Natural killer cell (primary cell): ENCODE measurements at regions not wholly inside any gene's neighbourhood (a gene's known extent, or its start where the extent isn't known, plus 50 kb on each side); places are given as distances from the start of the nearest gene placed in this dataset.
A peak's percentile ranks its signal among the peaks of the same experiment; 100 is the strongest.

ENCODE experiments used
- ATAC-seq, 3 donors: fragments of 150-1000 bp in 2 of 3; fragments of 200-7000 bp in 1 of 3; cut with Tn5 transposase; 1 replicate in 1 of 3; 2 replicates in 2 of 3; pipeline ENCODE4 v1.10.0; 2021; ENCODE audit warnings: mild to moderate bottlenecking in 2 of 3, moderate library complexity in 2 of 3
- DNase-seq, 2 donors: peaks; one replicate each; pipeline versions ENCODE4 v3.0.0 to v3.0.0-alpha.2; 2013 to 2021; ENCODE audit warnings: mixed read lengths in 1 of 2
- H3K27ac ChIP-seq: one replicate; pipeline ENCODE4 v1.5.1; 2013; ENCODE audit warnings: mild to moderate bottlenecking, low read length
- H3K27me3 ChIP-seq: one replicate; pipeline ENCODE4 v1.6.1; 2013; ENCODE audit warnings: low read length; ENCODE audit not compliant: control insufficient read depth, insufficient read depth
- H3K36me3 ChIP-seq: one replicate; pipeline ENCODE4 v1.6.1; 2013; ENCODE audit warnings: low read length; ENCODE audit not compliant: control insufficient read depth, insufficient read depth
- H3K4me1 ChIP-seq: one replicate; pipeline ENCODE4 v1.6.1; 2013; ENCODE audit warnings: low read length; ENCODE audit not compliant: control insufficient read depth, insufficient read depth
- H3K4me3 ChIP-seq: one replicate; pipeline ENCODE4 v1.5.1; 2013; ENCODE audit warnings: low read length
- H3K9me3 ChIP-seq: one replicate; pipeline ENCODE4 v1.6.1; 2013; ENCODE audit warnings: low read length; ENCODE audit not compliant: control insufficient read depth, insufficient read depth
- H3K27ac Mint-ChIP-seq, 2 donors: one replicate each; pipeline ENCODE4 v1.8.0; 2022; ENCODE audit warnings: mild to moderate bottlenecking in 2 of 2, mixed read lengths in 2 of 2, moderate library complexity in 1 of 2
- H3K27me3 Mint-ChIP-seq, 2 donors: one replicate each; pipeline ENCODE4 v1.8.0; 2022; ENCODE audit warnings: low read depth in 2 of 2, mixed read lengths in 2 of 2
- H3K36me3 Mint-ChIP-seq: one replicate; pipeline ENCODE4 v1.8.0; 2022; ENCODE audit warnings: mixed read lengths
- H3K4me1 Mint-ChIP-seq, 2 donors: one replicate each; pipeline ENCODE4 v1.8.0; 2022; ENCODE audit warnings: mixed read lengths in 2 of 2
- H3K4me3 Mint-ChIP-seq: one replicate; pipeline ENCODE4 v1.8.0; 2022; ENCODE audit warnings: mild to moderate bottlenecking, moderate library complexity, mixed read lengths
- H3K9me3 Mint-ChIP-seq, 2 donors: one replicate each; pipeline ENCODE4 v1.8.0; 2022; ENCODE audit warnings: mixed read lengths in 2 of 2
- WGBS: methylation state at CpG from one replicate; pipeline ENCODE4 v1.1.7; 2013; ENCODE audit warnings: missing lambda C conversion rate; ENCODE audit not compliant: insufficient coverage; 5-methylcytosine and 5-hydroxymethylcytosine counted together
- intact Hi-C: fragments of 100-400 bp; cut with micrococcal nuclease; formaldehyde crosslinking; loops from one replicate; pipeline ENCODE4 v1.14.2; 2022
- TF ChIP-seq, protein P1 (sequence below): fragments of 200-600 bp; IDR thresholded peaks from one replicate; pipeline ENCODE4 v1.8.0; 2022; ENCODE audit warnings: antibody characterized with exemption

DNA sequence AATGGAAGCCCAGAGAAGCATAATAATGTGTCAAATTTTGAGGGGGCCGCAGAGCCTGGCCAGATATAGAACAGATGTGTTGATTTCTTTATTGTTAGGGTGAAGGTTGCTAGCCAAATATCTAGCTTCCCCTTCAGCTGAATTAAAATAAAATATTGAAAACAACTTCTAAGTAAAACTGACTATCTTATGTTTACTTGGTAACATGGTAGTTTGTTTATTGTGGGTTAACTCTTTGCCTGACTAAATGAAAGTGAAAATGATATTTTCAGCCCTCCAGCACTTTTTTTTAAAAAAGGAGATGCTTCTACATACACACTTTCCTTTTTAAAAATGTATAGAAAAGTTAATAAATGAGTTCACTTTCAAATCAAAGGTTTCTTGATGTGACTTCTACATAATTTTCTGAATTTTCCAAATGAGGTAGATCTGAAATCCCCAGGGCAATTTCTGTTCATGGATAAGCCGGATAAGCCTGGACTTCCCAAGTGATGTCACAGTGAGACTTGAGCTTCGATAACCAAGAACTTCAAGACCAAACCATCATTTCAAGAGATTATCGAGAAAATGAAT lies 172.1 kb upstream of the OLIG3 start:
- Mint-ChIP-seq H3K4me3 (no peak overlapping the region), H3K27me3 (peaks cover 8 to 12% of the 10 kb centered on the region in 2 donors), H3K4me1 (no peaks in the 10 kb centered on the region), H3K9me3 (no peaks in the 10 kb centered on the region), H3K36me3 (no peaks in the 10 kb centered on the region), H3K27ac (no peak overlapping the region)
- Histone ChIP-seq H3K4me1 (no peaks in the 10 kb centered on the region), H3K9me3 (no peaks in the 10 kb centered on the region), H3K27ac (no peak overlapping the region), H3K27me3 (no peaks in the 10 kb centered on the region), H3K36me3 (no peaks in the 10 kb centered on the region), H3K4me3 (no peak overlapping the region)
- ATAC-seq (peak in 2 of 3 donors; percentile 29 to 49), DNase-seq (peak in 1 of 2 donors; percentile 34)
- intact Hi-C loops: loop anchor here (10.0 kb wide), 1 partner anchor 439 kb away; the partner anchor contains the start of gene PERP
- 70% methylated on average over 2 of the region's 4 CpGs for WGBS
- TF ChIP-seq, protein P1, sequence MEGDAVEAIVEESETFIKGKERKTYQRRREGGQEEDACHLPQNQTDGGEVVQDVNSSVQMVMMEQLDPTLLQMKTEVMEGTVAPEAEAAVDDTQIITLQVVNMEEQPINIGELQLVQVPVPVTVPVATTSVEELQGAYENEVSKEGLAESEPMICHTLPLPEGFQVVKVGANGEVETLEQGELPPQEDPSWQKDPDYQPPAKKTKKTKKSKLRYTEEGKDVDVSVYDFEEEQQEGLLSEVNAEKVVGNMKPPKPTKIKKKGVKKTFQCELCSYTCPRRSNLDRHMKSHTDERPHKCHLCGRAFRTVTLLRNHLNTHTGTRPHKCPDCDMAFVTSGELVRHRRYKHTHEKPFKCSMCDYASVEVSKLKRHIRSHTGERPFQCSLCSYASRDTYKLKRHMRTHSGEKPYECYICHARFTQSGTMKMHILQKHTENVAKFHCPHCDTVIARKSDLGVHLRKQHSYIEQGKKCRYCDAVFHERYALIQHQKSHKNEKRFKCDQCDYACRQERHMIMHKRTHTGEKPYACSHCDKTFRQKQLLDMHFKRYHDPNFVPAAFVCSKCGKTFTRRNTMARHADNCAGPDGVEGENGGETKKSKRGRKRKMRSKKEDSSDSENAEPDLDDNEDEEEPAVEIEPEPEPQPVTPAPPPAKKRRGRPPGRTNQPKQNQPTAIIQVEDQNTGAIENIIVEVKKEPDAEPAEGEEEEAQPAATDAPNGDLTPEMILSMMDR: no peak

DNA sequence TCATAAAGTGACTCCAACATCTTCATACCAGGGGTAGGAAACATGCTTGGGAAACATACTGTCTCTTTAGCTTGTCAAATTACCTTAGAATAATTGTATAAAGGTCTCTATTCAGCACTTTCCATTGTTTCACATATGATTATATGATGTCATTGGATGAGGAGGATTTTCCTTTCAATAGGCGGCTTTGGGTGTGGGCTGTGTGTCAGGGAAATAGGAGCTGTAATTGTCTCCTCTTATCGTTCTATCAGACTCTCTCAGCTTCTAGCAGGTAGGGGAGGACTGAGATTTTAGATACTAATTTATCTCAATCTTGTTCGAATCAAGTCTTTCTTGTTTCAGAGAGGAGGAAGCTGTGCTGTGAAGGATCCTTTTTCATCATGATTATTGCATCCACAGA lies 179.4 kb upstream of the OLIG3 start:
- ATAC-seq: no peak

DNA sequence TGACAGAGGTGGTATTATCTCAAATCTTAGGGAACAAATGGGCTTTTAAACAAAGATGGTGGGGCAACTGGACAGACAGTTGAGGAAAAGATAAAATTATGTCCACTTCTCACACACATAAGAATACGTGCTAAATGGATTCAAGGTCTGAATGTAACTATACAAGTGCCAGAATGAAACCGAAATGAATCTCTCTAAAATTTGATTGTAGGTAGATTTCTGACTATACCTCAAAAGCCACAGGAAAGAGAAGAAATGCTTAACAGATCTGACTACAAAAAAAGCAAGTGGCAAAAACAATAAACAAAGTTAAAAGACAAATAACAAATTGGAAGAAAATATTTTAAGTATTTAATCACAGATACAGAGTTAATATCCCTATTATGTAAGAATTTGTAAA lies 182.7 kb upstream of the OLIG3 start:
- ATAC-seq (no peak), DNase-seq (peak in 1 of 2 donors; percentile 23)
- Mint-ChIP-seq H3K27ac (no peak overlapping the region), H3K9me3 (no peaks in the 10 kb centered on the region), H3K4me3 (no peak overlapping the region), H3K4me1 (peaks cover 6 to 8% of the 10 kb centered on the region in 2 donors), H3K36me3 (no peaks in the 10 kb centered on the region), H3K27me3 (peaks cover 25 to 26% of the 10 kb centered on the region in 2 donors)
- Histone ChIP-seq H3K4me3 (no peak overlapping the region), H3K4me1 (no peaks in the 10 kb centered on the region), H3K27ac (no peak overlapping the region), H3K9me3 (no peaks in the 10 kb centered on the region), H3K27me3 (no peaks in the 10 kb centered on the region), H3K36me3 (no peaks in the 10 kb centered on the region)
- TF ChIP-seq, protein P1: no peak
- intact Hi-C loops: no loop called here
- no CpG with 5 or more reads among the region's 2 CpGs for WGBS

More for the DNA sequence above, 179.4 kb upstream of the OLIG3 start:
- H3K27me3 ChIP-seq: no peaks in the 10 kb centered on the region
- H3K27ac ChIP-seq: no peak overlapping the region
- WGBS: 100% methylated on average over 2 of the region's 3 CpGs
- intact Hi-C loops: no loop called here
- H3K4me1 ChIP-seq: no peaks in the 10 kb centered on the region
- Mint-ChIP-seq H3K27ac (no peak overlapping the region), H3K27me3 (peaks cover 27 to 31% of the 10 kb centered on the region in 2 donors), H3K4me3 (no peak overlapping the region), H3K9me3 (no peaks in the 10 kb centered on the region), H3K4me1 (peaks cover 6 to 8% of the 10 kb centered on the region in 2 donors), H3K36me3 (no peaks in the 10 kb centered on the region)
- no peaks in the 10 kb centered on the region for H3K9me3 ChIP-seq
- DNase-seq: no peak
- no peaks in the 10 kb centered on the region for H3K36me3 ChIP-seq
- H3K4me3 ChIP-seq: no peak overlapping the region
- TF ChIP-seq, protein P1: no peak

DNA sequence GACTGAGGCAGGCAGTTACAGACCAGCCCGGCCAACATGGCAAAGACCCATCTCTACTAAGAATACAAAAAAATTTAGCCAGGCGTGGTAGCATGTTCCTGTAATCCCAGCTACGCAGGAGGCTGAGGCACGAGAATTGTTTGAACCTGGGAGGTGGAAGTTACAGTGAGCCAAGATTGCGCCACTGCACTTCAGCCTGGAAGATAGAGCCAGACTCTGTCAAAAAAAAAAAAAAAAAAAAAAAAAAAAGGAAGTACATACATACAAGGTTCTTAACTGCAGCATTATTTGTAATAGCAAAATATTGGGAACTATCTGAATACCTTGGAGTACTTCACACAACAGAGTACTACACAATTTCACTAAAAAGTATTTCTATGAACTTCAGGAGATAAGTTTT lies 183.5 kb upstream of the OLIG3 start:
- H3K36me3 ChIP-seq: no peaks in the 10 kb centered on the region
- no peak overlapping the region for H3K4me3 ChIP-seq
- H3K27ac Mint-ChIP-seq: no peak overlapping the region
- H3K9me3 Mint-ChIP-seq: no peaks in the 10 kb centered on the region
- WGBS: 50% methylated on average over 4 of the region's 5 CpGs
- TF ChIP-seq, protein P1: no peak
- H3K27me3 ChIP-seq: no peaks in the 10 kb centered on the region
- ATAC-seq: no peak
- peaks cover 23 to 28% of the 10 kb centered on the region in 2 donors for H3K27me3 Mint-ChIP-seq
- no peaks in the 10 kb centered on the region for H3K36me3 Mint-ChIP-seq
- DNase-seq: no peak
- intact Hi-C loops: no loop called here
- H3K4me3 Mint-ChIP-seq: no peak overlapping the region
- H3K4me1 Mint-ChIP-seq: peaks cover 6 to 8% of the 10 kb centered on the region in 2 donors
- H3K9me3 ChIP-seq: no peaks in the 10 kb centered on the region
- no peaks in the 10 kb centered on the region for H3K4me1 ChIP-seq
- no peak overlapping the region for H3K27ac ChIP-seq
